ENCODE measurements at regions not wholly inside any gene's neighbourhood (a gene's known extent, or its start where the extent isn't known, plus 50 kb on each side); places are given as distances from the start of the nearest gene placed in this dataset.

- peak overlapping the region; percentile 48 for H3K27ac ChIP-seq
- TF ChIP-seq, protein P1, sequence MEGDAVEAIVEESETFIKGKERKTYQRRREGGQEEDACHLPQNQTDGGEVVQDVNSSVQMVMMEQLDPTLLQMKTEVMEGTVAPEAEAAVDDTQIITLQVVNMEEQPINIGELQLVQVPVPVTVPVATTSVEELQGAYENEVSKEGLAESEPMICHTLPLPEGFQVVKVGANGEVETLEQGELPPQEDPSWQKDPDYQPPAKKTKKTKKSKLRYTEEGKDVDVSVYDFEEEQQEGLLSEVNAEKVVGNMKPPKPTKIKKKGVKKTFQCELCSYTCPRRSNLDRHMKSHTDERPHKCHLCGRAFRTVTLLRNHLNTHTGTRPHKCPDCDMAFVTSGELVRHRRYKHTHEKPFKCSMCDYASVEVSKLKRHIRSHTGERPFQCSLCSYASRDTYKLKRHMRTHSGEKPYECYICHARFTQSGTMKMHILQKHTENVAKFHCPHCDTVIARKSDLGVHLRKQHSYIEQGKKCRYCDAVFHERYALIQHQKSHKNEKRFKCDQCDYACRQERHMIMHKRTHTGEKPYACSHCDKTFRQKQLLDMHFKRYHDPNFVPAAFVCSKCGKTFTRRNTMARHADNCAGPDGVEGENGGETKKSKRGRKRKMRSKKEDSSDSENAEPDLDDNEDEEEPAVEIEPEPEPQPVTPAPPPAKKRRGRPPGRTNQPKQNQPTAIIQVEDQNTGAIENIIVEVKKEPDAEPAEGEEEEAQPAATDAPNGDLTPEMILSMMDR (conservative IDR thresholded peaks at IDR 0.05) = no peak
Measured at GRCh38 chr5:56288873-56289601, 55.9 kb upstream of the ANKRD55 start.

DNA sequence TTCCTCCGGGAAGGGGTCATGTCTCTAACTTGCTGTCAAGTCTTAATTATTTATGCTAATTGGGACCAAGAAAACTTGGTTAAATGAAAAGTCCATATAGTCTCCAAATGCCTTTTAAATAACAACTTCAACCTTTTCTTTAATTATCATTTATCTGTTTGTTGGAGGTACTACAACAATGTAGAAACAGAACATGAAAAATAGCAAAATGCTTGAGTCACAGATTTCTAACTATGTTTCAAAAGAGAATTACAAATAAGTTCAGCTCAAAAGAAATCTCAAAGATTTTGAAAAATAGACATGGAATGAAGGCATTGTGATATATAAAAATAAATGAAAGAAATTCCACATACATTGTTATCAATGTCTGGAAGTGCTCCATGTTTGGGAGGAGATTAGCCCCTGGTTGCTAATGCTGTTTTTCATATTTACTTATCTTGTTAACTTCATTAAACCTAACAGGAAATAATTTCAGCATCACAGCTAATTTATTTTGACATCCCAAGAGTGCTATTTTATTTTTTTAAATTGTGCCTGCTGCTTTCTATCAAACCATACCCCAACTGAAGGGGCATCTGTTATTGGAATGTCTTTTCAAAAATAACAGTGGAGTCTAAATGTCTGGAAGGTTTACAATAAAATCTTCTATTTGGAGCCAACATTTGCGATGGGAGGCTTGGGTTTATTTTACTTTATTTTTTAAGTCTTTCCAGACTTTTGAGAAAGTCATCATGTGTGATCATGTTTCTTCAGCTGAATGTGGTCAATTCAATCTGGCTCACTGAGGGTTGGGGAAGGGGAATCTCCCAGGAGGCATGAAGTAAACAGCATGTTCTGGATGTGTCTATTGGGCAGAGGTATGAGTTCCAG lies 53.1 kb upstream of the ANKRD55 start:
- TF ChIP-seq, protein P1 (conservative IDR thresholded peaks at IDR 0.05) = no peak
- no peak overlapping the region for H3K27ac ChIP-seq

DNA sequence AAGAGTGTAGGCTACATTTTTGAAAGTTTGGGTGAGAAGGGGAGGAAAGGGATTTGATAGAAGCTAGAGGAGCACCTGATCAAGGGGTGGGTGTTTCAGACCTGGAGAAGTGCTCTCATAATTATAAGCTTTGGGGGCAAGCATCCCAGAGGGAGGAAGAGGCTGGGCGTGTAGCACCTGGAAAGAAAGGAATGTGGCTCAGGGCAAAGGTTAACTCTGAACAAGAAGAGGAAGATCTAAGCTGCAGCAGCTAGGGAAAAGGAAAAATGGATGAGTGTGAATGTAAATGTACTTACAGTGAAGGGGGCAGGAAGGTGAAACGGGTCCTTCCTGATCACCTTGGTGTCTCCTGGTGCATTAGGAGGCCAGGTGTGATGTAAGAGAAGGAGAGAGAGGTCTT lies 49.8 kb upstream of the ANKRD55 start:
- no peak overlapping the region for H3K27ac ChIP-seq
- TF ChIP-seq, protein P1 (conservative IDR thresholded peaks at IDR 0.05) = no peak
